ENCODE measurements at regions not wholly inside any gene's neighbourhood (a gene's known extent, or its start where the extent isn't known, plus 50 kb on each side); places are given as distances from the start of the nearest gene placed in this dataset.
"Not testable (repeated sequence)": the region's sequence is repeated elsewhere in the genome, so short reads cannot be mapped to it uniquely, and the experiment has no call there.

GRCh38 chrX:26649534-26649933 lies 433.6 kb downstream of the MAGEB5 start:
- in situ Hi-C loops (cut with MboI; ENCODE audit: low sequenced_read_pairs): no loop called here

DNA sequence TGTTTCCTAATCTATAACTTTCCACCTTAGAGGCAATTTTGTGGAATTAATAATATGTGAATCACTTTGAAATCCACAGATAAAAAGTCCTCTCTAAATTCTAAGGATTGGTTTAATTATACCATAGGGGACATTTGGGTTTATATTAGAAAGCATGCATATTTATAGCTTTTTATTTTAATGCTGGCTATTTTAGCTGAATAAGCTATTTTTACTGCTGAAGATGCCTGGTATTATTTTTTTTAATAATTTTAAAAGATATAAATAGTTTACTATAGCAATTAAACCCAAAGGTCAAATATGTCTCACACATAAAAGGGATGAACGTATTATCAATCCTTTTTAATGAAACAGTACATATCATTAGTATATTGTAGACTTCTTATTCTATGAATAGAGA lies 415.4 kb downstream of the MAGEB5 start:
- in situ Hi-C loops (cut with MboI; ENCODE audit: low sequenced_read_pairs): no loop called here

DNA sequence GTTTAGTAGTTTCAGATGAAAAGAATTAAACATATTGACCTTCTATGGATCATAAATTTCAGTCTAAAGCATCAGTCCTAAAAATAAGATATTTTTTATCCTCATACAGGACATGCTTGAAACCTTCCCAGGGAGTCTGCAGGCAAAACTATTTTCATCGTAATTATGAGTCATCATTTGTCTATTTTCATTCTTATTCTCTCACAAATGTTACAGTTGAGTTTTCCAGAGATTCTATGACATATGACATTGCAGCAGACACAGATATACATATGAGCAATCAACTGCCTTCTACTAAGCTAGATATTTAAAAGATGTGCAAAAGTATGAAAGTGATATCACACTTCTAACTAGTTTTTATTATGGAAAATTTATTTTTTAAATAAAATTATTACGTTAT lies 398.0 kb downstream of the MAGEB5 start:
- in situ Hi-C loops (cut with MboI; ENCODE audit: low sequenced_read_pairs): no loop called here

DNA sequence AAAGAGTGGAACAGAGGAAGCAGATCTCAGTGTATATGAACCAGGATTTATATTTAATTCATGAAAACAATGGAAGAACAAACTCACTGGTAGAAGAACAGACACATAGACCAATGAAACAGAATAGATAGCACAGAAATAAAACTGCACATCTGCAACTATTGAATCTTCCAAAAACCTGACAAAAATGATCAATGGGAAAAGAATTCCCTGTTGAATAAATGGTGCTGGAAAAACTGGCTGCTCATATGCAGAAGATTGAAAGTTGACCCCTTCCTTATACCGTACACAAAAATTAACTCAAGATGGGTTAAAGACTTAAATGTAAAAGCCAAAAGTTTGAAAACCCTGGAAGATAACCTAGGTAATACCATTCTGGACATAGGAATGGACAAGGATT lies 391.0 kb downstream of the MAGEB5 start:
- in situ Hi-C loops (cut with MboI; ENCODE audit: low sequenced_read_pairs): no loop called here

DNA sequence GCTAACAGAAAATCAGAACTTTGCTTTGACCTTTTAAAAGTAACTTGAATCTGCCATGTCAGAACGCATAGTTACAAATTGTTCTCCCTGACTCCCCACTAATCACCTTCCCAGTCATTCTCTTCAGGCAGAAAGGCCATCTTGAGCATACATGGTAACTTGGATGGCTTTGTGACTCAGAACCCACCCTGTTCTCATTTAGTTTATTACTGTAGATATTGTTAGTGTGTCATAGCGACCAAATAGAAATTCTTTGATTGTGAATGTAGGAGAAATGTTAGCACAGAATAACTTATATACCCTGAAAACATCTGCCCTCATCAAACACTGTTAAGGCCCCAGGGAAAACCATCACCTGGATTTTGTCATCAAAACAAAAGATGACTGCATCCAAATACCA lies 382.0 kb downstream of the MAGEB5 start:
- in situ Hi-C loops (cut with MboI; ENCODE audit: low sequenced_read_pairs): no loop called here

GRCh38 chrX:26590849-26591248 lies 374.9 kb downstream of the MAGEB5 start:
- in situ Hi-C loops (cut with MboI; ENCODE audit: low sequenced_read_pairs): no loop called here

GRCh38 chrX:26586570-26586969 lies 370.6 kb downstream of the MAGEB5 start:
- in situ Hi-C loops (cut with MboI; ENCODE audit: low sequenced_read_pairs): no loop called here

- in situ Hi-C loops (cut with MboI; ENCODE audit: low sequenced_read_pairs): no loop called here
These were observed 365.1 kb downstream of the MAGEB5 start for GRCh38 chrX:26581091-26581490.

DNA sequence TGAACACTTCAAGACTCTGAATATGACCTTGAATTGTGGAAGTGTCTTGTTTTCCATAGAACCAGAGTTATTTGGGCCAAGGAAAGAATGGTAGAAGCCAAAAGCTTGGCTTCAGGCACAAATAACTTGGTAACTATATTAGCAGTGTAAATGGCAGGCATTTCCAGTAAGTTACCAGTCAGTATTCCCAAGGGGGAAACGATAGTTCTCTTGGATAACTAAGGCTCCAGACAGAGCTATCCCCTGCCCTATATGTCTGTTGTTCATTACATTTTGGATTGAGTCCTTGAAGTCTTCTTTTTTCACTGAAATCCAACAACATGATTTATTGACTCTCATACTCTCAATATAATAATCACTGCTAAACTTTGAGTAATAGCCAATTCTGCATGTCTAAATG lies 364.1 kb downstream of the MAGEB5 start:
- in situ Hi-C loops (cut with MboI; ENCODE audit: low sequenced_read_pairs): no loop called here

- in situ Hi-C loops (cut with MboI; ENCODE audit: low sequenced_read_pairs): no loop called here
These were observed 358.3 kb downstream of the MAGEB5 start for GRCh38 chrX:26574234-26574633.

GRCh38 chrX:26562156-26562555 lies 346.2 kb downstream of the MAGEB5 start:
- in situ Hi-C loops (cut with MboI; ENCODE audit: low sequenced_read_pairs): no loop called here

DNA sequence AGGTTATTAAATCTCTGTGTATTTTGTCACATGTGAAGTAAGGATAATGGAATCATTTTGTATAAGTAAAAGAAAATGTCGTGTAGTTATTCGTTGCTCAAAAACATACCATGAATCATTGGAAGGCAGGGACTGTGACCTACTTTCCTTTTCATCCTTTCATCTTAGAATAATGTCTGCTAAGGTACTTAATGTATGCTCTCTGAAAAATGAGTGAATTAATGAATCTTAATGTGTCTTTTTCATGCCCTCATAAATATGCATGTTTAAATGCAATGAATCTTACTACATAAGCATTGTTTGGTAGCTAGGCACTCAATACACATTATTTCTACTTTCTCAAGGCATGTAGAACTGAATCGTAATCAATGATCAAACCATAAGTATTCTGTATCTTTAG lies 343.9 kb downstream of the MAGEB5 start:
- in situ Hi-C loops (cut with MboI; ENCODE audit: low sequenced_read_pairs): no loop called here

DNA sequence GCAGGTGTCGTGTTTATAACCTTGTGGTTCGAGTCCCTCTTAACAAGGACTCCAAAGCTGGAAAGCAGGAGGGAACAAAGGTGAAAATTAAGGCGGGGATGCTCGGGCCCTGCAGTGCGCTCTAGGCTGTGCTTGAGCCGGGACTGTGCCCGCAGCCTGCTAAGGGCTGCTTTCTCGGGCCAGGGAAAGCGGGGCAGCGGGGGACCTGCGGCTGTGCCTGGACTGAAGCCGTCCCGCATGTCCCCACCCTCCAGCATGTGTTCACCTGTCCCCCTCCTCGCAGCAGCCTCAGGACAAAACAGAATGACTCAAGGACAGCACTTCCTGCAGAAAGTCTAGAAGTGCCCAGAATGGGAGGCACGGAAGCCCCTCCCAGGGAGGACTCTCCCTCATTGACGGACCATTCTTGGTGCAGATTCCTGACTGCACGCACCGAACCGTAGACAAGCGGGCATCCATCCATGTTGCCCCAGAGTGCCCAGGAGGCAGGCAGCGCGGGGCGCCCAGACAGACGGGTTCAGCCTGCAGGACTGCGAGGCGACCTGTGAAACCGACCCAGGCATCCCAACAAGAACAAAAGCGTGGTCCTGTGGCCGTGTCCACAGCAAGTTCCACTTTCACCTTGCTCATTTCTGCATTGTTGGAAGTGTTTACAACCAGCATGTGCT lies 342.9 kb downstream of the MAGEB5 start:
- in situ Hi-C loops (cut with MboI; ENCODE audit: low sequenced_read_pairs): no loop called here

GRCh38 chrX:26557691-26558321 lies 341.8 kb downstream of the MAGEB5 start:
- in situ Hi-C loops (cut with MboI; ENCODE audit: low sequenced_read_pairs): no loop called here

GRCh38 chrX:26525768-26526167 lies 309.8 kb downstream of the MAGEB5 start:
- in situ Hi-C loops (cut with MboI; ENCODE audit: low sequenced_read_pairs): not testable (repeated sequence)

GRCh38 chrX:26522501-26522900 lies 306.5 kb downstream of the MAGEB5 start:
- in situ Hi-C loops (cut with MboI; ENCODE audit: low sequenced_read_pairs): no loop called here

- in situ Hi-C loops (cut with MboI; ENCODE audit: low sequenced_read_pairs): no loop called here
These were observed 295.8 kb downstream of the MAGEB5 start for GRCh38 chrX:26511589-26512363.

GRCh38 chrX:26470941-26471340 lies 255.0 kb downstream of the MAGEB5 start:
- in situ Hi-C loops (cut with MboI; ENCODE audit: low sequenced_read_pairs): no loop called here

- in situ Hi-C loops (cut with MboI; ENCODE audit: low sequenced_read_pairs): no loop called here
These were observed 250.4 kb downstream of the MAGEB5 start for GRCh38 chrX:26466387-26466786.

DNA sequence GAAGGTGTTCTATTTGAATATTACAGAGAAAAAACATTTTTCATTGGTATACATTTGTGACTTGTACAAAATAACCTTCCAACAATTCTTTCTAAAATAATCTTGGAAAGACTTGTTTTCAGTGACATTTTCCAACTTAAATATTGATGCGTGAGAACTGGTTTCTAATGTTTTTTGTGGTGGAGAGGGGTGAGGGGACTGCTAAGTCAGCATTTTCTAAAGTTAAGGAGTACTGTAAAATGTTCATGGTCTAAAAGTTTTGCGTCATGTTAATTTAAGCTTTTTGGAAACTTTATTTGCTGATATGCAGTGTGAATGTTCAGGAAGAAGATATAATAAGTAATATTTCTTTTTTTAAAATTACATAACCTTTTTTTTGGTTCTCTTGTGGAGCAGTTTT lies 229.3 kb downstream of the MAGEB5 start:
- in situ Hi-C loops (cut with MboI; ENCODE audit: low sequenced_read_pairs): no loop called here

GRCh38 chrX:26444417-26444816 lies 228.4 kb downstream of the MAGEB5 start:
- in situ Hi-C loops (cut with MboI; ENCODE audit: low sequenced_read_pairs): not testable (repeated sequence)

DNA sequence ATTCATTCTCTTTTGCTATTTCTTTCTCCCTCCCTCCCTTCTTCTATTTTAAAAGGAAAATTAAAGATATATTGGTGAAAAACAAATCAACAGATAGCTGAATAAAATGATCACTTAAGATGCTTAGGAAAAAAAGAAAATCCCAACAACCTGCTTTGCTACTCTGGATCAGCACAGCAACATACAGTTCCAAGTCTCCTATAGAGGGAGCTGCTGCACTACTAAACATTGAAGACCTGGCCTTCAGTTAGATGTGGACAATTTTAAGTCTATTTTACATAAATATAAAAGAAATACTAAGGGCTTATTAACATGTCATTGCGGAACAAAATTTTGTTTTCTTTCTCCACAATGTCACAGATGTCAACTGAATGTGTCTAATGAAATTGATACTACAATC lies 226.4 kb downstream of the MAGEB5 start:
- in situ Hi-C loops (cut with MboI; ENCODE audit: low sequenced_read_pairs): no loop called here
